Umbilical cord (tissue), 1 donor: ENCODE measurements at regions not wholly inside any gene's neighbourhood (a gene's known extent, or its start where the extent isn't known, plus 50 kb on each side); places are given as distances from the start of the nearest gene placed in this dataset.
"Not testable (repeated sequence)": the region's sequence is repeated elsewhere in the genome, so short reads cannot be mapped to it uniquely, and the experiment has no call there.

Experiments
- DNase-seq: peaks from one replicate; pipeline ENCODE4 v3.0.0-alpha.2; 2015; ENCODE audit warnings: low spot score

- DNase-seq = no peak
Measured at GRCh38 chr9:30591461-30591860, 1793.0 kb upstream of the ACO1 start.

GRCh38 chr9:30597608-30598007 lies 1786.8 kb upstream of the ACO1 start:
- DNase-seq = no peak

- DNase-seq = no peak
Measured at GRCh38 chr9:30605936-30606335, 1778.5 kb upstream of the ACO1 start.

DNA sequence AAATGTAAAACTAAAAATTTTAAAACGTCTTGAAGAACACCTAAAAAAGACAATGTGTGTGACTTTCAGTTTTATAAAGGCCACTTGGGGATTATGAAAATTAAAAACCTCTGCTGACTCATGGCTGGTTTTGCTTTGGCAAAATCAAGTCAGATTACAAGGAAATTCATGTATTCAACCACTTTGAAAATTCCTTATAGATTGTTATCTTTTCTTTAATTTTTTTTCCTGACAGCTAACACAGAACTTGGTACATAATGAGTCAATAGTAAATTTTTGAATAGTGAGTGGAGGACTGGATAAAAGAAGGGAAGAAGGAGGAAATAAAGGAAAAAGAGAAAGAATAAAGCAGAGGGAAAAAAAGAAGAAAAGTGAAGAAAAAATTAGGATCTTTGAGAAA lies 1774.7 kb upstream of the ACO1 start:
- DNase-seq = no peak

- DNase-seq = not testable (repeated sequence)
Measured at GRCh38 chr9:30616782-30617181, 1767.7 kb upstream of the ACO1 start.

DNA sequence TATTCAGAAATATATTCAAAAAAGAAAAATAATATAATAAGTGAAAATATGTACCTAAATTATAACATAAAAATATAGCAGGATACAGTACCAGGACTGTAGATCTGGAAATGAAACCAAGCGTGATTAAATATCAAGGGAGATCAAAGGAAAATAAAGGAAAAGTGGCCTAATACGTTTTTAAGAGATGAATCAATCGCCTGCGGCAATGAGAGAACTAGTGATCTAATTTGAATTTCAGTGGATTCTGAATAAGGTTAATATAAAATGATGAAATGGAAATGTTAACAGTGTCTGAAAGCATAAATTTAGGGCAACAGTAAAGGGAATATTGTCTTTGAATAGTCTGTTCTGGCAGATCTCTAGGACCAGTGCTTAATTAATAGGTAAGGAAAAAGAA lies 1761.9 kb upstream of the ACO1 start:
- no peak for DNase-seq

GRCh38 chr9:30628915-30629567 lies 1755.4 kb upstream of the ACO1 start:
- DNase-seq = no peak

DNA sequence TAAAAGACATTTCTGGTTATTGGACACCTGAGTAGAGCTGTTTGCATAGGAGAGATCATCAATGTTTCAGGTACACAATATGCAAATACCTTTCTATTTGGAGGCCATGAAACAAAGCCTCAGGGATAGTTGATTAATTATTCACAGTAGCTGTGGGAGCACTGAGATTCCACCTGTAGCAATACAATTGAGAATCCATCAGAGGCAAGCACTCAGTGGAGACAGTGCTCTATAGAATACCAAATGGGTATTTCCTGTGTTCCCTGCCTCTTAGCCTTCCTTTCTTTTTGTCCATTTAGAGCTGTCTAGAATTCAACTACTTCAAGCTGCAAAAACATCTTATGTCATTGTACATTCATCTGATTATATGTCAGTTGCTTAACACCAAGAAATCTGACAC lies 1754.0 kb upstream of the ACO1 start:
- no peak for DNase-seq

DNA sequence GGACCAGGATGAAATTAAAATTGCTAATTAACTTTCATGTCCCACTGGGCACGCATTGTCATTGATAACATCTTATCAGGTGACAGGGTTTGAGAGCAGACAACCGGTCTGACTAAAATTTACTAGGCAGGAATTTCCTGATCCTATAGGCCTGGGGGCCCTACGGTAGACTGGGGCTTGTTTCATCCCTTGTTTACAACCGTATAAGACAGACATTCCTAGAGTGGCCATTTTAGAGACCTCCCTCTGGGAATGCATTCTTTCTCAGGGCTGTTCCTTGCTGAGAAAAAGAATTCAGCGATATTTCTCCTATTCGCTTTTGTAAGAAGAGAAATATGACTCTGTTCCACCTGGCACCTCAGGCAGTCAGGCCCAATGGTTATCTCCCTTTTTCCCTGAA lies 1737.8 kb upstream of the ACO1 start:
- DNase-seq = not testable (repeated sequence)

DNA sequence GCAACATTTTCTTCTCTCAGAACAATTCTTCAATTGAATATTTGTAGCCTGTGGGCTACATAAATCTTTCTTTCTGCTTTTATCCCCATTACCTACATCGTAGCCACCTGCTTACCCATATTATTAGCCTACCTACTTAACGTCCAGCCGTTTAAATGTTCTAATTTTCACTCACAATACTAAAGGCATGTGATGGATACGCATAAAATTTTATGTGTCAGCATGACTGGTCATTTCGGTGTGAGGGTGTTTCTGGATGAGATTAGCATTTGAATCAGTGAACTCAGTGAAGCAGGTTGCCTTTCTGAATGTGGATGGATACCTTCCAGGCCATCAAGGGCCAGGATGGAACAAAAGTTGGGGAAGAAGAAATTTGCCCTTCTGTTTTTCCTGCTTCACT lies 1722.5 kb upstream of the ACO1 start:
- DNase-seq = no peak

GRCh38 chr9:30670805-30671562 lies 1713.5 kb upstream of the ACO1 start:
- DNase-seq = no peak

- no peak for DNase-seq
Measured at GRCh38 chr9:30673132-30673531, 1711.3 kb upstream of the ACO1 start.

- no peak for DNase-seq
Measured at GRCh38 chr9:30676651-30677050, 1707.8 kb upstream of the ACO1 start.

DNA sequence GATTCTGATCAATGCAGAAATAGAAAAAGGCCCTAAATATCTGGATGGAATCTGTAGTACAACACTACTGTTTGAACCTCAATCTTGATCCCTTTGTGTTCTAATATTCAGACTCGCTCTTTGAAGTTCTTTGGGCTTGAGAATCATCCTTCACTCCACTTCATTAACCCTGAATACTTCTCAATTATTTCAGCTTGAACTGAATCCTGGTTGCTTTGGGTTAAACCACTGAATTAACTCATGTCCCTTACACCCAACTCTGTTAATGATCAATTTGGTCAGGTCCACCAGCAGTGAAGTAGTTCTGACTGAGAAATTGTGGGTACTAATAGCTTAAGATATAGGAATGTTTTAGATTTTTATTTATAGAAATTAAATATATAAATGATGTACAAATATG lies 1707.2 kb upstream of the ACO1 start:
- no peak for DNase-seq

- no peak for DNase-seq
Measured at GRCh38 chr9:30688801-30689200, 1695.6 kb upstream of the ACO1 start.

GRCh38 chr9:30697958-30698357 lies 1686.5 kb upstream of the ACO1 start:
- peak; percentile 2 for DNase-seq

- no peak for DNase-seq
Measured at GRCh38 chr9:30711591-30711990, 1672.9 kb upstream of the ACO1 start.

DNA sequence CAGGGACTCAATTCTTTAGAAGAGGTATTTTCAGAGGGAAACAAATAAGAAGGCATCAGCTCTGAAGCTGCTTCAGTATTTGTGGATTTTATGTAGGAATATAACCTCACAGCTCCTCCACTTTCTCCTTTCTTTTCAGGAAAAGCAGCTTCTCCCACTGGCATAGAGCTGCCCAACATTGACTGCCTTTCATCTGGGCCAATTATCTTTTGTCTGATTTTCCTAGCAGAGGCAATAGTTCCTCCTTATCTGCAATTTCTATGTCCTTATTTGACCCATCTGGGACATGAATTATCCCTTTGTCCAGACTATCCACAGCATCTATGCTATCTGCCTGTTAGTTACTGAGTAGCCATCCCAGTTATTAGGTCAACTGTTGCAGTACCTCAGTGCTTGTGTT lies 1671.2 kb upstream of the ACO1 start:
- DNase-seq = no peak

DNA sequence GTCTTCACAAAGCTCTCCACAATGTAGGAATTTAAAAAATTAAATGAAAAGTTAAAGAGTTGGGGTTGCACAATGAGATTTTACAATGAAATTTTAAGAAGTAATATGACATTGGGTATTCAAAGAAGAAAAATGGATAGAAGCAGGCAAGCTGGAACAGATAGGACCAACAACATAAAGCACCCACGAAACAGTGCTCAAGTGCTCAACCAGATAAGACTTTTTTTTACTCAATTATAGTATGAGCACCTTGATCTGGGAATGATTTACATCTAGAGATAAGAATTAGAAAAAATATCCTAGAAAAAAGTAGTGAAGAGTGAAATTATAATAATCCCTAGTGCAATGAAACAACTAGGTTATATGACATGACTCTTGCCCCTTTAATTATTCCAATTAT lies 1670.1 kb upstream of the ACO1 start:
- no peak for DNase-seq

- DNase-seq = no peak
Measured at GRCh38 chr9:30718483-30718882, 1666.0 kb upstream of the ACO1 start.

- DNase-seq = no peak
Measured at GRCh38 chr9:30722065-30722464, 1662.4 kb upstream of the ACO1 start.

GRCh38 chr9:30723656-30724055 lies 1660.8 kb upstream of the ACO1 start:
- DNase-seq = no peak

DNA sequence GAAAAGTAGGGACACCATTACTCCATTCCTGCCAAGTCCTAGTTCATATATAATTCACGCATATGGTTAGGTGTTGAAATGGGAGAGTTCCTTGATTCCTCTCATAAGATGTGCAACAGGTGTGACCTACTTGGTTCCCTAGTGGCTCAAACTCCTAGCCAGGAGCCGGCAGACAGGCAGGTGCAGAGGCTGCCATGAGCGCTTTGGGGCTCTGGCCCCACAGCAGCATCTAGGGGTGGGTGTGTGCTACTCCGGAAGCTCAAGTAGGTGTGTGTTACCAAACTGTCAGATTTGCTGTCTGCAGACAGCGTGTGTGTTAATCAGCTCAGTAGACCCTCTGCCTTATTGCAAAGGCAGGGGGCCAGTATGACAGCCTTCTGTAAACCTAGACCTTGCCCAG lies 1652.4 kb upstream of the ACO1 start:
- DNase-seq = no peak

GRCh38 chr9:30744871-30745270 lies 1639.6 kb upstream of the ACO1 start:
- no peak for DNase-seq
